WTC11 (cell line): ENCODE measurements at regions not wholly inside any gene's neighbourhood (a gene's known extent, or its start where the extent isn't known, plus 50 kb on each side); places are given as distances from the start of the nearest gene placed in this dataset.

Experiments
- ATAC-seq: fragments of 200-7000 bp; cut with Tn5 transposase; 2 replicates; pipeline ENCODE4 v1.10.0; 2021; ENCODE audit warnings: mild to moderate bottlenecking, moderate library complexity
- CTCF ChIA-PET: fragments of 300-600 bp; sonication (Branson Sonifier 250); formaldehyde crosslinking; loops from one replicate; lab custom pipeline; 2021; ENCODE audit warnings: antibody characterized with exemption; lab: Charles Lee
- POLR2A ChIA-PET: fragments of 350-600 bp; sonication (Branson Sonifier 250); formaldehyde crosslinking; loops from one replicate; lab custom pipeline; 2021; ENCODE audit warnings: antibody characterized with exemption; lab: Charles Lee
- DNase-seq: peaks from one replicate; pipeline ENCODE4 v3.0.0; 2021; ENCODE audit warnings: low spot score
- H3K27ac Mint-ChIP-seq: 2 replicates; pipeline ENCODE4 v1.8.0; 2021; ENCODE audit warnings: mixed read lengths
- H3K27me3 Mint-ChIP-seq: 2 replicates; pipeline ENCODE4 v1.8.0; 2021; ENCODE audit warnings: low read depth, mild to moderate bottlenecking, moderate library complexity, mixed read lengths
- H3K36me3 Mint-ChIP-seq: 2 replicates; pipeline ENCODE4 v1.8.0; 2021; ENCODE audit warnings: mixed read lengths
- H3K4me1 Mint-ChIP-seq: 2 replicates; pipeline ENCODE4 v1.8.0; 2022; ENCODE audit warnings: mixed read lengths
- H3K4me3 Mint-ChIP-seq: 2 replicates; pipeline ENCODE4 v1.8.0; 2021; ENCODE audit warnings: mild to moderate bottlenecking, moderate library complexity, mixed read lengths
- H3K9me3 Mint-ChIP-seq: 2 replicates; pipeline ENCODE4 v1.8.0; 2021; ENCODE audit warnings: mixed read lengths
- AFF4 ChIP-seq: sonication (generic); formaldehyde crosslinking; IDR thresholded peaks from 2 replicates; pipeline ENCODE4 v1.8.1; 2023; ENCODE audit warnings: mild to moderate bottlenecking, missing genetic modification reagents, borderline replicate concordance
- ATF1 ChIP-seq: sonication (generic); formaldehyde crosslinking; IDR thresholded peaks from 2 replicates; pipeline ENCODE4 v1.8.1; 2023; ENCODE audit warnings: mild to moderate bottlenecking, moderate library complexity, missing genetic modification reagents
- E2F4 ChIP-seq: sonication (generic); formaldehyde crosslinking; IDR thresholded peaks from 2 replicates; pipeline ENCODE4 v1.8.1; 2022; ENCODE audit warnings: low read depth, mild to moderate bottlenecking, moderate library complexity, missing genetic modification reagents, borderline replicate concordance
- FOXP1 ChIP-seq: sonication (generic); formaldehyde crosslinking; IDR thresholded peaks from 2 replicates; pipeline ENCODE4 v1.8.0; 2022; ENCODE audit warnings: missing genetic modification reagents, mild to moderate bottlenecking, moderate library complexity, borderline replicate concordance
- IRF1 ChIP-seq: sonication (generic); formaldehyde crosslinking; IDR thresholded peaks from 2 replicates; pipeline ENCODE4 v1.8.0; 2023; ENCODE audit warnings: missing genetic modification reagents
- MLX ChIP-seq: sonication (generic); formaldehyde crosslinking; IDR thresholded peaks from 2 replicates; pipeline ENCODE4 v1.8.1; 2023; ENCODE audit warnings: mild to moderate bottlenecking, missing genetic modification reagents, moderate library complexity
- NFYB ChIP-seq: sonication (generic); formaldehyde crosslinking; conservative IDR thresholded peaks from 2 replicates; pipeline ENCODE4 v1.8.0; 2022; ENCODE audit warnings: low read depth, missing genetic modification reagents
- RORB ChIP-seq: fragments of 250-450 bp; sonication (Bioruptor Pico); IDR thresholded peaks from 2 replicates; pipeline ENCODE4 v1.9.0; 2021; ENCODE audit warnings: mild to moderate bottlenecking
- SMAD3 ChIP-seq: sonication (generic); formaldehyde crosslinking; IDR thresholded peaks from 2 replicates; pipeline ENCODE4 v1.8.0; 2022; ENCODE audit warnings: missing genetic modification reagents, mild to moderate bottlenecking, borderline replicate concordance
- SMAD4 ChIP-seq: sonication (generic); formaldehyde crosslinking; IDR thresholded peaks from 2 replicates; pipeline ENCODE4 v1.8.0; 2022; ENCODE audit warnings: mild to moderate bottlenecking, missing genetic modification reagents
- STAT6 ChIP-seq: sonication (generic); formaldehyde crosslinking; conservative IDR thresholded peaks from 2 replicates; pipeline ENCODE4 v1.8.1; 2023; ENCODE audit warnings: mild to moderate bottlenecking, low read depth, missing genetic modification reagents, moderate library complexity
- TCF7 ChIP-seq: sonication (generic); formaldehyde crosslinking; IDR thresholded peaks from 2 replicates; pipeline ENCODE4 v1.8.0; 2022; ENCODE audit warnings: mild to moderate bottlenecking, low read depth, missing genetic modification reagents, moderate library complexity
- ZBTB43 ChIP-seq: sonication (generic); formaldehyde crosslinking; IDR thresholded peaks from 2 replicates; pipeline ENCODE4 v1.8.1; 2023; ENCODE audit warnings: mild to moderate bottlenecking, missing genetic modification reagents
- ZNF671 ChIP-seq: fragments of 250-450 bp; sonication (Bioruptor Pico); IDR thresholded peaks from 2 replicates; pipeline ENCODE4 v1.8.0; 2021; ENCODE audit warnings: mild to moderate bottlenecking

- no peak for TF ChIP-seq AFF4 (CRISPR knock-in tag)
- TF ChIP-seq ATF1 (CRISPR knock-in tag) = no peak
- TF ChIP-seq FOXP1 (CRISPR knock-in tag) = no peak
- TF ChIP-seq SMAD4 (CRISPR knock-in tag) = no peak
- TF ChIP-seq TCF7 (CRISPR knock-in tag) = no peak
- no peak for TF ChIP-seq SMAD3
- no peak for TF ChIP-seq STAT6
Observed at GRCh38 chr16:51349626-51350025, 198.6 kb upstream of the SALL1 start (continued).

- Mint-ChIP-seq H3K4me3 (no peak overlapping the region), H3K9me3 (no peaks in the 10 kb centered on the region), H3K27me3 (no peaks in the 10 kb centered on the region), H3K36me3 (no peaks in the 10 kb centered on the region), H3K27ac (no peak overlapping the region), H3K4me1 (peaks cover 4% of the 10 kb centered on the region)
- ATAC-seq (no peak), DNase-seq (no peak)
- CTCF ChIA-PET = no interaction called here
- POLR2A ChIA-PET = no interaction called here
- TF ChIP-seq ZNF671 (CRISPR knock-in tag) (no peak), E2F4 (no peak), IRF1 (CRISPR knock-in tag) (no peak), SMAD4 (CRISPR knock-in tag) (no peak), MLX (no peak), NFYB (CRISPR knock-in tag) (no peak), ZBTB43 (CRISPR knock-in tag) (no peak), RORB (no peak), AFF4 (CRISPR knock-in tag) (no peak), STAT6 (no peak)
Observed at GRCh38 chr16:51343411-51343810, 192.3 kb upstream of the SALL1 start.
